Hepatocyte (in vitro differentiated cells): ENCODE measurements at regions not wholly inside any gene's neighbourhood (a gene's known extent, or its start where the extent isn't known, plus 50 kb on each side); places are given as distances from the start of the nearest gene placed in this dataset.

ENCODE experiments used
- CTCF ChIP-seq: fragments of 200-600 bp; sonication (generic); IDR thresholded peaks from 2 replicates; pipeline ENCODE4 v1.5.1; 2016; ENCODE audit warnings: antibody characterized with exemption, mild to moderate bottlenecking; ENCODE audit not compliant: poor library complexity
- EZH2 ChIP-seq: fragments of 200-600 bp; sonication (generic); IDR thresholded peaks from 2 replicates; pipeline ENCODE4 v1.6.1; 2016; ENCODE audit warnings: antibody characterized with exemption, mild to moderate bottlenecking, borderline replicate concordance
- EZH2phosphoT487 ChIP-seq: fragments of 200-600 bp; sonication (generic); IDR thresholded peaks from one replicate; pipeline ENCODE4 v1.6.1; 2018; ENCODE audit warnings: antibody characterized with exemption, mild to moderate bottlenecking, low read depth, moderate library complexity; ENCODE audit not compliant: unreplicated experiment, severe bottlenecking

- no peak for TF ChIP-seq CTCF
- TF ChIP-seq EZH2phosphoT487 = no peak
- no peak for TF ChIP-seq EZH2
Measured at GRCh38 chr7:114050571-114050970, 131.8 kb upstream of the PPP1R3A start.
